IMR-90 (cell line): ENCODE measurements at regions not wholly inside any gene's neighbourhood (a gene's known extent, or its start where the extent isn't known, plus 50 kb on each side); places are given as distances from the start of the nearest gene placed in this dataset.

Source experiments
- ATAC-seq: fragments of 200-7000 bp; cut with Tn5 transposase; 2 replicates; pipeline ENCODE4 v1.9.1; 2020; ENCODE audit warnings: low read depth, mild to moderate bottlenecking, moderate library complexity
- BruUV-seq: library from RNA; stranded (reverse); fragments of 400-500 nt; replicated peaks from 2 replicates; lab custom pipeline; 2021; lab: Mats Ljungman, UMichigan
- CTCF ChIA-PET: fragments of 300-600 bp; formaldehyde crosslinking; extraction: SDS; loops from one replicate; lab custom pipeline; 2021; ENCODE audit warnings: antibody characterized with exemption; lab: Yijun Ruan, JAX
- POLR2A ChIA-PET: fragments of 300-600 bp; sonication (Branson Sonifier 250); formaldehyde crosslinking; loops from one replicate; lab custom pipeline; 2022; ENCODE audit warnings: antibody characterized with exemption; ENCODE audit not compliant: unreplicated experiment; lab: Charles Lee
- DNase-seq: peaks from one replicate; pipeline ENCODE4 v3.0.0; 2013
- H2AFZ ChIP-seq: replicated peaks from 2 replicates; pipeline ENCODE3; 2013; ENCODE audit warnings: low read length, mild to moderate bottlenecking; ENCODE audit not compliant: poor library complexity
- H2AK5ac ChIP-seq: 2 replicates; pipeline ENCODE4 v1.6.1; 2013; ENCODE audit warnings: low read depth, low read length, inconsistent platforms
- H2AK9ac ChIP-seq: replicated peaks from 2 replicates; pipeline ENCODE3; 2013; ENCODE audit warnings: mild to moderate bottlenecking, low read depth, low read length, moderate library complexity; ENCODE audit not compliant: poor library complexity
- H2BK120ac ChIP-seq: 2 replicates; pipeline ENCODE4 v1.6.1; 2013; ENCODE audit warnings: low read depth, low read length, inconsistent platforms
- H2BK15ac ChIP-seq: 3 replicates; pipeline ENCODE4 v1.6.1; 2013; ENCODE audit warnings: low read depth, low read length, inconsistent platforms
- H2BK20ac ChIP-seq: 2 replicates; pipeline ENCODE4 v1.6.1; 2013; ENCODE audit warnings: low read depth, mild to moderate bottlenecking, inconsistent platforms, low read length, moderate library complexity
- H2BK5ac ChIP-seq: 2 replicates; pipeline ENCODE4 v1.6.1; 2013; ENCODE audit warnings: mild to moderate bottlenecking, low read depth, low read length, inconsistent platforms; ENCODE audit not compliant: poor library complexity, severe bottlenecking
- H3K14ac ChIP-seq: replicated peaks from 2 replicates; pipeline ENCODE4 v1.6.1; 2013; ENCODE audit warnings: low read depth, low read length, inconsistent platforms
- H3K18ac ChIP-seq: 2 replicates; pipeline ENCODE4 v1.6.1; 2013; ENCODE audit warnings: low read depth, low read length, control low read depth
- H3K23ac ChIP-seq: 2 replicates; pipeline ENCODE4 v1.6.1; 2013; ENCODE audit warnings: low read depth, low read length, inconsistent platforms
- H3K27ac ChIP-seq: 2 replicates; pipeline ENCODE4 v1.5.1; 2013; ENCODE audit warnings: mild to moderate bottlenecking, control low read depth, low read length; ENCODE audit not compliant: insufficient read depth
- H3K27me3 ChIP-seq: 2 replicates; pipeline ENCODE4 v1.6.1; 2013; ENCODE audit warnings: low read length; ENCODE audit not compliant: control insufficient read depth, insufficient read depth
- H3K36me3 ChIP-seq: 2 replicates; pipeline ENCODE4 v1.6.1; 2013; ENCODE audit warnings: low read length, mixed read lengths; ENCODE audit not compliant: control insufficient read depth, insufficient read depth
- H3K4ac ChIP-seq: 2 replicates; pipeline ENCODE4 v1.6.1; 2013; ENCODE audit warnings: low read depth, low read length, inconsistent platforms
- H3K4me1 ChIP-seq: 2 replicates; pipeline ENCODE4 v1.6.1; 2013; ENCODE audit warnings: low read length, mixed read lengths; ENCODE audit not compliant: control insufficient read depth, insufficient read depth
- H3K4me2 ChIP-seq: 2 replicates; pipeline ENCODE4 v1.6.1; 2013; ENCODE audit warnings: low read depth, mild to moderate bottlenecking, control low read depth, low read length, moderate library complexity
- H3K4me3 ChIP-seq: 2 replicates; pipeline ENCODE4 v1.5.1; 2013; ENCODE audit warnings: low read depth, mild to moderate bottlenecking, control low read depth, low read length, moderate library complexity; ENCODE audit not compliant: insufficient read depth
- H3K56ac ChIP-seq: 2 replicates; pipeline ENCODE4 v1.6.1; 2013; ENCODE audit warnings: low read length, inconsistent platforms; ENCODE audit not compliant: insufficient read depth; ENCODE audit errors: extremely low read depth
- H3K79me1 ChIP-seq, 2 experiments: 2 replicates each; pipeline ENCODE4 v1.6.1; 2013; ENCODE audit warnings: low read length in 2 of 2, inconsistent platforms in 1 of 2, low read depth in 1 of 2
- H3K9ac ChIP-seq: 2 replicates; pipeline ENCODE4 v1.6.1; 2013; ENCODE audit warnings: low read depth, low read length, control low read depth
- H3K9me1 ChIP-seq: 2 replicates; pipeline ENCODE4 v1.6.1; 2013; ENCODE audit warnings: low read length, inconsistent platforms; ENCODE audit not compliant: insufficient read depth
- H3K9me3 ChIP-seq: 2 replicates; pipeline ENCODE4 v1.6.1; 2013; ENCODE audit warnings: low read length; ENCODE audit not compliant: control insufficient read depth, insufficient read depth
- H4K20me1 ChIP-seq: 2 replicates; pipeline ENCODE4 v1.6.1; 2013; ENCODE audit warnings: low read length, inconsistent platforms; ENCODE audit not compliant: insufficient read depth
- H4K5ac ChIP-seq: 2 replicates; pipeline ENCODE4 v1.6.1; 2013; ENCODE audit warnings: mild to moderate bottlenecking, low read depth, low read length, control low read depth
- H4K8ac ChIP-seq, 2 experiments: 2 replicates each; pipeline ENCODE4 v1.6.1; 2013; ENCODE audit warnings: low read depth in 2 of 2, low read length in 2 of 2, control low read depth in 1 of 2, inconsistent platforms in 1 of 2
- H4K91ac ChIP-seq: 2 replicates; pipeline ENCODE4 v1.6.1; 2013; ENCODE audit warnings: low read depth, low read length, inconsistent platforms; ENCODE audit not compliant: insufficient read depth
- BHLHE40 ChIP-seq: fragments of 150-350 bp; IDR thresholded peaks from 2 replicates; pipeline ENCODE4 v1.6.1; 2016; ENCODE audit warnings: mild to moderate bottlenecking, low read depth, low read length
- CEBPB ChIP-seq: IDR thresholded peaks from 2 replicates; pipeline ENCODE4 v1.6.1; 2012; ENCODE audit warnings: low read depth, low read length, improper control_type of control experiment
- CHD1 ChIP-seq: IDR thresholded peaks from 2 replicates; pipeline ENCODE4 v1.6.1; 2012; ENCODE audit warnings: low read depth, low read length, improper control_type of control experiment
- CTCF ChIP-seq: conservative IDR thresholded peaks from 2 replicates; pipeline ENCODE4 v1.5.1; 2012; ENCODE audit warnings: mild to moderate bottlenecking, low read depth, low read length, improper control_type of control experiment
- ELK1 ChIP-seq: fragments of 150-350 bp; IDR thresholded peaks from 2 replicates; pipeline ENCODE4 v1.6.1; 2016; ENCODE audit warnings: low read depth, mild to moderate bottlenecking, low read length, moderate library complexity, borderline replicate concordance
- FOS ChIP-seq: fragments of 150-350 bp; IDR thresholded peaks from 2 replicates; pipeline ENCODE4 v1.6.1; 2016; ENCODE audit warnings: low read depth, low read length
- MAFK ChIP-seq: IDR thresholded peaks from 2 replicates; pipeline ENCODE4 v1.6.1; 2012; ENCODE audit warnings: low read depth, low read length, improper control_type of control experiment
- MAZ ChIP-seq: IDR thresholded peaks from 2 replicates; pipeline ENCODE4 v1.6.1; 2012; ENCODE audit warnings: low read depth, mild to moderate bottlenecking, low read length, improper control_type of control experiment, moderate library complexity, borderline replicate concordance
- MXI1 ChIP-seq: IDR thresholded peaks from 2 replicates; pipeline ENCODE4 v1.6.1; 2012; ENCODE audit warnings: low read depth, mild to moderate bottlenecking, low read length, moderate library complexity, borderline replicate concordance
- NFE2L2 ChIP-seq: fragments of 150-350 bp; IDR thresholded peaks from 2 replicates; pipeline ENCODE4 v1.6.1; 2016; ENCODE audit warnings: low read depth, mild to moderate bottlenecking, low read length
- POLR2A ChIP-seq: IDR thresholded peaks from 2 replicates; pipeline ENCODE4 v1.6.1; 2012; ENCODE audit warnings: mild to moderate bottlenecking, low read depth, low read length
- RAD21 ChIP-seq: IDR thresholded peaks from 2 replicates; pipeline ENCODE4 v1.6.1; 2012; ENCODE audit warnings: low read length, improper control_type of control experiment
- RCOR1 ChIP-seq: IDR thresholded peaks from 2 replicates; pipeline ENCODE4 v1.6.1; 2012; ENCODE audit warnings: mild to moderate bottlenecking, low read length, improper control_type of control experiment; ENCODE audit not compliant: insufficient replicate concordance
- RFX5 ChIP-seq: IDR thresholded peaks from 2 replicates; pipeline ENCODE4 v1.8.0; 2012; ENCODE audit warnings: low read depth, mild to moderate bottlenecking, low read length, moderate library complexity
- SMC3 ChIP-seq: fragments of 150-350 bp; IDR thresholded peaks from 2 replicates; pipeline ENCODE4 v1.6.1; 2016; ENCODE audit warnings: low read depth, mild to moderate bottlenecking, antibody characterized with exemption, low read length, moderate library complexity
- USF2 ChIP-seq: fragments of 150-350 bp; IDR thresholded peaks from 2 replicates; pipeline ENCODE4 v1.6.1; 2017; ENCODE audit warnings: mild to moderate bottlenecking, antibody characterized with exemption, low read length, low read depth
- WGBS, 2 experiments: methylation state at CpG; one replicate each; pipeline versions ENCODE4 v1.1.5 to v1.1.7; 2013; ENCODE audit warnings: missing lambda C conversion rate in 2 of 2; ENCODE audit not compliant: insufficient read length in 1 of 2; ENCODE audit errors: extremely low coverage in 2 of 2; 5-methylcytosine and 5-hydroxymethylcytosine counted together
- dilution Hi-C: fragments of 300-500 bp; cut with HindIII; formaldehyde crosslinking; loops from one replicate; pipeline ENCODE4 v1.14.3; 2018; ENCODE audit warnings: low sequenced_read_pairs; ENCODE audit not compliant: unreplicated experiment
- in situ Hi-C: fragments of 300-500 bp; cut with MboI; formaldehyde crosslinking; loops from 3 replicates; pipeline ENCODE4 v1.14.3; 2019; ENCODE audit warnings: low sequenced_read_pairs, inconsistent platforms, mixed read lengths
- intact Hi-C: fragments of 100-400 bp; cut with micrococcal nuclease; formaldehyde crosslinking; loops from 2 replicates; pipeline ENCODE4 v1.10.0; 2022

GRCh38 chr1:60994369-60994768, 88.0 kb upstream of the NFIA start:
- H3K79me1 ChIP-seq = no peaks in the 10 kb centered on the region
- no peak overlapping the region for H2BK15ac ChIP-seq
- DNase-seq = no peak
- no peak overlapping the region for H3K23ac ChIP-seq
- H3K4me1 ChIP-seq = peaks cover 3% of the 10 kb centered on the region; the same call in 1 of the 2 replicates
- H4K8ac ChIP-seq = no peak overlapping the region
- no CpG with 5 or more reads among the region's 3 CpGs for WGBS, 2 experiments
- dilution Hi-C loops = no loop called here
- H3K9me3 ChIP-seq = no peaks in the 10 kb centered on the region
- ChIA-PET POLR2A (no interaction called here), CTCF (no interaction called here)
- in situ Hi-C loops = no loop called here
- H3K4me2 ChIP-seq = no peak overlapping the region
- H3K36me3 ChIP-seq = no peaks in the 10 kb centered on the region
- no peak overlapping the region for H2BK5ac ChIP-seq
- no peak overlapping the region for H3K27ac ChIP-seq
- BruUV-seq = no TSS peak
- no peak overlapping the region for H2BK120ac ChIP-seq
- no peaks in the 10 kb centered on the region for H4K20me1 ChIP-seq
- no peak overlapping the region for H2AK9ac ChIP-seq
- ATAC-seq = no peak
- H3K9me1 ChIP-seq = no peaks in the 10 kb centered on the region
- H4K5ac ChIP-seq = no peak overlapping the region
- H3K4me3 ChIP-seq = no peak overlapping the region
- no peak overlapping the region for H2BK20ac ChIP-seq
- no peak overlapping the region for H4K91ac ChIP-seq
- TF ChIP-seq ELK1 (no peak), SMC3 (no peak), CTCF (no peak), RFX5 (no peak), FOS (no peak), RAD21 (no peak), POLR2A (no peak), USF2 (no peak), BHLHE40 (no peak), NFE2L2 (no peak), CHD1 (no peak), MAFK (no peak), RCOR1 (no peak), MXI1 (no peak), MAZ (no peak), CEBPB (no peak)
- intact Hi-C loops = no loop called here
- H3K56ac ChIP-seq = no peak overlapping the region
- H2AFZ ChIP-seq = no peak overlapping the region
- H2AK5ac ChIP-seq = no peak overlapping the region
- no peak overlapping the region for H3K4ac ChIP-seq
- no peak overlapping the region for H3K18ac ChIP-seq
- H3K14ac ChIP-seq = no peak overlapping the region
- no peak overlapping the region for H3K9ac ChIP-seq
- H3K27me3 ChIP-seq = no peaks in the 10 kb centered on the region
